HTR-8/SVneo (cell line): ENCODE measurements at regions not wholly inside any gene's neighbourhood (a gene's known extent, or its start where the extent isn't known, plus 50 kb on each side); places are given as distances from the start of the nearest gene placed in this dataset.

Experiments
- DNase-seq: peaks from one replicate; pipeline ENCODE4 v3.0.0; 2011; ENCODE audit warnings: low spot score, mixed read lengths; ENCODE audit not compliant: insufficient read length
- FAIRE-seq: peaks from 2 replicates; lab custom pipeline; 2011; peaks lifted over from hg19 to GRCh38; lab: Jason Lieb, UNC

GRCh38 chr14:82830596-82830995 lies 1296.9 kb upstream of the SEL1L start:
- FAIRE-seq: no peak
- no peak for DNase-seq

- FAIRE-seq: no peak
Measured at GRCh38 chr14:82836256-82836950, 1302.8 kb upstream of the SEL1L start.

GRCh38 chr14:82837611-82838140 lies 1304.0 kb upstream of the SEL1L start:
- DNase-seq: no peak
- FAIRE-seq: no peak

More at GRCh38 chr14:82836256-82836950, 1302.8 kb upstream of the SEL1L start:
- DNase-seq: no peak

GRCh38 chr14:82850576-82850975 lies 1316.9 kb upstream of the SEL1L start:
- DNase-seq (no peak), FAIRE-seq (no peak)

- no peak for FAIRE-seq
- no peak for DNase-seq
Measured at GRCh38 chr14:82854131-82854530, 1320.5 kb upstream of the SEL1L start.

GRCh38 chr14:82854901-82855300 lies 1321.2 kb upstream of the SEL1L start:
- no peak for DNase-seq
- FAIRE-seq: no peak

- peak; percentile 41 for DNase-seq
- FAIRE-seq: no peak
Measured at GRCh38 chr14:82855912-82856391, 1322.3 kb upstream of the SEL1L start.

- no peak for DNase-seq
- no peak for FAIRE-seq
Measured at GRCh38 chr14:82861313-82861712, 1327.7 kb upstream of the SEL1L start.

GRCh38 chr14:82872494-82872893 lies 1338.8 kb upstream of the SEL1L start:
- DNase-seq: no peak
- FAIRE-seq: no peak

GRCh38 chr14:82878951-82879350 lies 1345.3 kb upstream of the SEL1L start:
- FAIRE-seq: no peak

GRCh38 chr14:82879949-82880535 lies 1346.4 kb upstream of the SEL1L start:
- FAIRE-seq (no peak), DNase-seq (no peak)

More at GRCh38 chr14:82878951-82879350, 1345.3 kb upstream of the SEL1L start:
- DNase-seq: no peak

- DNase-seq: no peak
- no peak for FAIRE-seq
Measured at GRCh38 chr14:82886670-82887069, 1353.0 kb upstream of the SEL1L start.

- FAIRE-seq (no peak), DNase-seq (no peak)
Measured at GRCh38 chr14:82889701-82890100, 1356.0 kb upstream of the SEL1L start.

GRCh38 chr14:82896476-82896875 lies 1362.8 kb upstream of the SEL1L start:
- DNase-seq (no peak), FAIRE-seq (no peak)

GRCh38 chr14:82897469-82898308 lies 1364.0 kb upstream of the SEL1L start:
- FAIRE-seq (no peak), DNase-seq (no peak)

- DNase-seq (no peak), FAIRE-seq (no peak)
Measured at GRCh38 chr14:82905762-82906161, 1372.1 kb upstream of the SEL1L start.

GRCh38 chr14:82911930-82912329 lies 1378.3 kb upstream of the SEL1L start:
- no peak for DNase-seq
- FAIRE-seq: no peak

GRCh38 chr14:82913396-82913795 lies 1379.7 kb upstream of the SEL1L start:
- DNase-seq (no peak), FAIRE-seq (no peak)

- no peak for FAIRE-seq
- DNase-seq: no peak
Measured at GRCh38 chr14:82915381-82915780, 1381.7 kb upstream of the SEL1L start.

- no peak for FAIRE-seq
- no peak for DNase-seq
Measured at GRCh38 chr14:82935691-82936090, 1402.0 kb upstream of the SEL1L start.

GRCh38 chr14:82951171-82951570 lies 1417.5 kb upstream of the SEL1L start:
- FAIRE-seq (no peak), DNase-seq (no peak)
